ENCODE measurements at regions not wholly inside any gene's neighbourhood (a gene's known extent, or its start where the extent isn't known, plus 50 kb on each side); places are given as distances from the start of the nearest gene placed in this dataset.

GRCh38 chr11:80082406-80082805 is 641.6 kb upstream of the TENM4 start:
- TF ChIP-seq ZNF274 (IDR thresholded peaks at IDR 0.05; ENCODE audit: low read depth, low read length) (no peak), SUZ12 (IDR thresholded peaks at IDR 0.05; ENCODE audit: extremely low read depth, insufficient read depth, insufficient read length) (no peak), YY1 (IDR thresholded peaks at IDR 0.05; ENCODE audit: insufficient read depth, insufficient read length) (no peak)
